ENCODE measurements at regions not wholly inside any gene's neighbourhood (a gene's known extent, or its start where the extent isn't known, plus 50 kb on each side); places are given as distances from the start of the nearest gene placed in this dataset.

DNA sequence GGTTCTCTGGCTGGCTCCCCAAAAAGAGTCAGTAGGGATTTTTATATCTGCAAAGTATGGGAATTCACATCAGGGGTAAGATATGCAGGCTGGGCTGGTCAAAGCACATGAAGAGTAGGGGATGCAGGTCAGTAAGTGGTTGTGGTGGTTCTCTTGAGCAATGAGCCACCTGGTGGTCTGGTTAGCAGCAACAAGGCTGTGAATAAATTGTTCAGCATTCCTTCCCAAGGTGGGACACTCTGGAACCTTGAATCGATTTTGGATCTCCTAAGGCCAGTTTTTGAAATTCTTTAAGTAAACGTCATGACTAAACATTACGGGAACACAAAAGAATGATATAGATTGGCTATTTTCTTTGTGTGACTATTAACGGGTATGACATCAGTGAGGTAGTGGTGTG is 563.0 kb upstream of the NEGR1 start:
- no peak for TF ChIP-seq POLR2AphosphoS5 (IDR thresholded peaks at IDR 0.05; ENCODE audit: low read depth, low read length)
- TF ChIP-seq POLR2A (IDR thresholded peaks at IDR 0.05; ENCODE audit: low read depth, low read length) = no peak
- TF ChIP-seq SPI1 (IDR thresholded peaks at IDR 0.05; ENCODE audit: low read depth, low read length) = no peak
- TF ChIP-seq TAF1 (IDR thresholded peaks at IDR 0.05; ENCODE audit: low read depth, low read length) = no peak
- no peak for TF ChIP-seq POU2F2 (IDR thresholded peaks at IDR 0.05; ENCODE audit: low read depth, low read length)
- TF ChIP-seq PAX5 (IDR thresholded peaks at IDR 0.05; ENCODE audit: insufficient read depth, low read length, severe bottlenecking) = no peak
